Body of pancreas (tissue), 4 donors: ENCODE measurements at regions not wholly inside any gene's neighbourhood (a gene's known extent, or its start where the extent isn't known, plus 50 kb on each side); places are given as distances from the start of the nearest gene placed in this dataset.

Source experiments
- ATAC-seq: fragments of 150-250 bp; one replicate; pipeline ENCODE4 v1.9.1; 2016
- DNase-seq, 4 donors: peaks; one replicate each; pipeline ENCODE4 v3.0.0-alpha.2; 2019
- H3K27ac ChIP-seq, 4 donors: fragments of 200-600 bp; sonication (generic); 1 replicate in 3 of 4; 2 replicates in 1 of 4; pipeline versions ENCODE4 v1.5.1 to v1.6.1; 2016 to 2019; ENCODE audit warnings: mild to moderate bottlenecking in 1 of 4, mixed read lengths in 1 of 4, moderate library complexity in 1 of 4
- H3K27me3 ChIP-seq, 2 donors: fragments of 200-600 bp; sonication (generic); one replicate each; pipeline ENCODE4 v1.6.0; 2016; ENCODE audit warnings: mild to moderate bottlenecking in 1 of 2
- H3K36me3 ChIP-seq, 2 donors: fragments of 200-600 bp; sonication (generic); replicated peaks in 1 of 2; 2 replicates each; pipeline ENCODE4 v1.5.1; 2016; ENCODE audit warnings: low read depth in 2 of 2; ENCODE audit not compliant: insufficient read depth in 1 of 2
- H3K4me1 ChIP-seq: fragments of 200-600 bp; sonication (generic); one replicate; pipeline ENCODE4 v1.6.0; 2016
- H3K4me3 ChIP-seq, 2 donors: fragments of 200-600 bp; sonication (generic); 1 replicate in 1 of 2; 2 replicates in 1 of 2; pipeline ENCODE4 v1.5.1; 2016 to 2019
- H3K9me3 ChIP-seq, 3 donors: fragments of 200-600 bp; sonication (generic); 1 replicate in 2 of 3; 2 replicates in 1 of 3; pipeline ENCODE4 v1.5.1; 2016
- CTCF ChIP-seq, 7 experiments: fragments of 450-650 bp in 4 of 7; fragments of 200-600 bp in 3 of 7; sonication (generic) in 3 of 7; IDR thresholded peaks; one replicate each; pipeline ENCODE4 v1.5.1; 2016 to 2019; ENCODE audit warnings: antibody characterized with exemption in 7 of 7
- POLR2A ChIP-seq, 3 donors: fragments of 450-650 bp; IDR thresholded peaks; one replicate each; pipeline ENCODE4 v1.6.1; 2016; ENCODE audit warnings: antibody characterized with exemption in 3 of 3, mild to moderate bottlenecking in 2 of 3
- WGBS, 2 donors: methylation state at CpG; one replicate each; pipeline ENCODE4 v1.1.5; 2017; 5-methylcytosine and 5-hydroxymethylcytosine counted together
- intact Hi-C: fragments of 100-400 bp; cut with DNase I; formaldehyde crosslinking; loops from one replicate; pipeline ENCODE4 v1.15.1; 2023

GRCh38 chr14:76688383-76688671 lies 72.9 kb upstream of the VASH1 start:
- no peak for DNase-seq
- Histone ChIP-seq H3K4me1 (no peaks in the 10 kb centered on the region), H3K36me3 (no peaks in the 10 kb centered on the region), H3K4me3 (no peak overlapping the region), H3K27me3 (no peaks in the 10 kb centered on the region), H3K27ac (no peak overlapping the region), H3K9me3 (peaks cover 0 to 12% (median 0%) of the 10 kb centered on the region in 3 donors)
- intact Hi-C loops, result no loop called here
- TF ChIP-seq POLR2A (IDR thresholded peaks at IDR 0.05) (no peak), CTCF (IDR thresholded peaks at IDR 0.05) (no peak)
- no peak for ATAC-seq
- 65 to 74% methylated on average over 2 of the region's 2 CpGs for WGBS, 2 donors

- ATAC-seq (no peak), DNase-seq (no peak)
- Histone ChIP-seq H3K27me3 (no peaks in the 10 kb centered on the region), H3K36me3 (no peaks in the 10 kb centered on the region), H3K9me3 (peaks cover 0 to 11% (median 0%) of the 10 kb centered on the region in 3 donors), H3K4me3 (no peak overlapping the region), H3K27ac (no peak overlapping the region), H3K4me1 (no peaks in the 10 kb centered on the region)
- intact Hi-C loops, result no loop called here
- WGBS, 2 donors, result 92 to 95% methylated on average over 7 to 11 of the region's 11 CpGs
- TF ChIP-seq POLR2A (IDR thresholded peaks at IDR 0.05) (no peak), CTCF (IDR thresholded peaks at IDR 0.05) (no peak)
These were observed 70.7 kb upstream of the VASH1 start for GRCh38 chr14:76690502-76691105.

GRCh38 chr14:76694106-76694505 lies 67.2 kb upstream of the VASH1 start:
- Histone ChIP-seq H3K4me1 (peaks cover 2% of the 10 kb centered on the region), H3K9me3 (no peaks in the 10 kb centered on the region), H3K27me3 (no peaks in the 10 kb centered on the region), H3K27ac (no peak overlapping the region), H3K36me3 (no peaks in the 10 kb centered on the region), H3K4me3 (no peak overlapping the region)
- TF ChIP-seq POLR2A (IDR thresholded peaks at IDR 0.05) (no peak), CTCF (IDR thresholded peaks at IDR 0.05) (no peak)
- DNase-seq, result no peak
- 67 to 68% methylated on average over 10 of the region's 10 CpGs for WGBS, 2 donors
- intact Hi-C loops, result no loop called here
- ATAC-seq, result no peak

- WGBS, 2 donors, result 85 to 96% methylated on average over 9 to 10 of the region's 10 CpGs
- no peak overlapping the region for H3K4me3 ChIP-seq
- TF ChIP-seq CTCF (IDR thresholded peaks at IDR 0.05) (no peak), POLR2A (IDR thresholded peaks at IDR 0.05) (no peak)
- no peaks in the 10 kb centered on the region for H3K9me3 ChIP-seq
- H3K27ac ChIP-seq, result no peak overlapping the region
- H3K36me3 ChIP-seq, result no peaks in the 10 kb centered on the region
- no peaks in the 10 kb centered on the region for H3K27me3 ChIP-seq
- peaks cover 12% of the 10 kb centered on the region for H3K4me1 ChIP-seq
- intact Hi-C loops, result no loop called here
- no peak for ATAC-seq
- DNase-seq, result no peak
These were observed 65.9 kb upstream of the VASH1 start for GRCh38 chr14:76695263-76695920.

- DNase-seq, result no peak
- Histone ChIP-seq H3K27me3 (no peaks in the 10 kb centered on the region), H3K27ac (no peak overlapping the region), H3K4me1 (peaks cover 12% of the 10 kb centered on the region), H3K36me3 (no peaks in the 10 kb centered on the region), H3K4me3 (no peak overlapping the region), H3K9me3 (no peaks in the 10 kb centered on the region)
- TF ChIP-seq CTCF (IDR thresholded peaks at IDR 0.05) (no peak), POLR2A (IDR thresholded peaks at IDR 0.05) (no peak)
- WGBS, 2 donors, result 81 to 84% methylated on average over 3 of the region's 3 CpGs
- no peak for ATAC-seq
- intact Hi-C loops, result no loop called here
These were observed 64.9 kb upstream of the VASH1 start for GRCh38 chr14:76696361-76696760.
